Caco-2 (cell line): ENCODE measurements at regions not wholly inside any gene's neighbourhood (a gene's known extent, or its start where the extent isn't known, plus 50 kb on each side); places are given as distances from the start of the nearest gene placed in this dataset.

ENCODE experiments used
- BruUV-seq: library from RNA; stranded (reverse); fragments of 400-500 nt; replicated peaks from 2 replicates; lab custom pipeline; 2021; lab: Mats Ljungman, UMichigan
- CTCF ChIA-PET: fragments of 300-600 bp; sonication (Branson Sonifier 250); formaldehyde crosslinking; loops from one replicate; lab custom pipeline; 2022; ENCODE audit warnings: antibody characterized with exemption; lab: Charles Lee
- POLR2A ChIA-PET: fragments of 300-600 bp; sonication (Branson Sonifier 250); formaldehyde crosslinking; loops from one replicate; lab custom pipeline; 2022; ENCODE audit warnings: antibody characterized with exemption; lab: Charles Lee
- DNase-seq, 2 experiments: peaks; one replicate each; pipeline versions ENCODE4 v3.0.0 to v3.0.0-alpha.2; 2020 to 2022
- H3K27me3 ChIP-seq: replicated peaks from 2 replicates; pipeline ENCODE4 v1.6.0; 2011; ENCODE audit warnings: low read length; ENCODE audit not compliant: control insufficient read depth, insufficient read depth
- H3K36me3 ChIP-seq: 2 replicates; pipeline ENCODE4 v1.5.1; 2011; ENCODE audit warnings: low read length; ENCODE audit not compliant: control insufficient read depth, insufficient read depth
- H3K4me1 ChIP-seq: fragments of 250-450 bp; sonication (Bioruptor Pico); 2 replicates; pipeline ENCODE4 v1.5.1; 2020; ENCODE audit warnings: mild to moderate bottlenecking
- H3K4me3 ChIP-seq: 2 replicates; pipeline ENCODE4 v1.5.1; 2011; ENCODE audit warnings: low read depth, mild to moderate bottlenecking, control low read depth, low read length
- H3K9me3 ChIP-seq: fragments of 250-450 bp; sonication (Bioruptor Pico); 2 replicates; pipeline ENCODE4 v1.5.1; 2020; ENCODE audit warnings: mild to moderate bottlenecking, moderate library complexity
- H3K27ac Mint-ChIP-seq: one replicate; pipeline ENCODE4 v1.8.0; 2022; ENCODE audit warnings: mixed read lengths; ENCODE audit not compliant: unreplicated experiment
- H3K27me3 Mint-ChIP-seq: one replicate; pipeline ENCODE4 v1.8.0; 2022; ENCODE audit warnings: mixed read lengths; ENCODE audit not compliant: insufficient read depth, unreplicated experiment
- H3K36me3 Mint-ChIP-seq: one replicate; pipeline ENCODE4 v1.8.0; 2022; ENCODE audit warnings: mild to moderate bottlenecking, mixed read lengths; ENCODE audit not compliant: insufficient read depth, unreplicated experiment
- H3K4me1 Mint-ChIP-seq: one replicate; pipeline ENCODE4 v1.8.0; 2022; ENCODE audit warnings: low read depth, mixed read lengths; ENCODE audit not compliant: unreplicated experiment
- H3K4me3 Mint-ChIP-seq: one replicate; pipeline ENCODE4 v1.8.0; 2022; ENCODE audit warnings: mild to moderate bottlenecking, moderate library complexity, mixed read lengths; ENCODE audit not compliant: unreplicated experiment
- H3K9me3 Mint-ChIP-seq: one replicate; pipeline ENCODE4 v1.8.0; 2022; ENCODE audit warnings: mixed read lengths; ENCODE audit not compliant: unreplicated experiment
- CTCF ChIP-seq, 2 experiments: fragments of 200-600 bp in 1 of 2; IDR thresholded peaks; 1 replicate in 1 of 2; 2 replicates in 1 of 2; pipeline versions ENCODE4 v1.5.1 to v1.8.0; 2011 to 2022; ENCODE audit warnings: antibody characterized with exemption in 1 of 2, control low read depth in 1 of 2, inconsistent platforms in 1 of 2, low read depth in 1 of 2, low read length in 1 of 2, mild to moderate bottlenecking in 1 of 2, moderate library complexity in 1 of 2; ENCODE audit not compliant: insufficient read depth in 1 of 2, severe bottlenecking in 1 of 2, unreplicated experiment in 1 of 2
- intact Hi-C: fragments of 100-400 bp; cut with micrococcal nuclease; formaldehyde crosslinking; loops from one replicate; pipeline ENCODE4 v1.10.0; 2022; ENCODE audit not compliant: unreplicated experiment

GRCh38 chr13:47215736-47216135, 318.9 kb upstream of the HTR2A start:
- no peak for TF ChIP-seq CTCF (IDR thresholded peaks at IDR 0.05; ENCODE audit: insufficient read depth in 1 of 2, low read depth in 1 of 2, low read length in 1 of 2, severe bottlenecking in 1 of 2, unreplicated experiment in 1 of 2)
- Histone ChIP-seq H3K4me1 (peaks cover 6% of the 10 kb centered on the region; the same call in 1 of the 2 replicates), H3K4me3 (no peak overlapping the region), H3K36me3 (no peaks in the 10 kb centered on the region), H3K27me3 (no peaks in the 10 kb centered on the region), H3K9me3 (no peaks in the 10 kb centered on the region)
- POLR2A ChIA-PET = no interaction called here
- H3K27me3 Mint-ChIP-seq = peaks cover 11% of the 10 kb centered on the region
- H3K27ac Mint-ChIP-seq = no peak overlapping the region
- no peak overlapping the region for H3K4me3 Mint-ChIP-seq
- intact Hi-C loops = no loop called here
- peaks cover 7% of the 10 kb centered on the region for H3K4me1 Mint-ChIP-seq
- H3K9me3 Mint-ChIP-seq = no peaks in the 10 kb centered on the region
- DNase-seq = no peak
- no TSS peak for BruUV-seq
- no peaks in the 10 kb centered on the region for H3K36me3 Mint-ChIP-seq
- CTCF ChIA-PET = no interaction called here

GRCh38 chr13:47213047-47213446, 316.2 kb upstream of the HTR2A start:
- DNase-seq = no peak
- H3K36me3 ChIP-seq = no peaks in the 10 kb centered on the region
- Mint-ChIP-seq H3K4me1 (peaks cover 9% of the 10 kb centered on the region), H3K9me3 (no peaks in the 10 kb centered on the region), H3K4me3 (no peak overlapping the region), H3K36me3 (no peaks in the 10 kb centered on the region), H3K27me3 (peaks cover 11% of the 10 kb centered on the region), H3K27ac (no peak overlapping the region)
- H3K4me3 ChIP-seq = no peak overlapping the region
- intact Hi-C loops = no loop called here
- no TSS peak for BruUV-seq
- TF ChIP-seq CTCF (IDR thresholded peaks at IDR 0.05; ENCODE audit: insufficient read depth in 1 of 2, low read depth in 1 of 2, low read length in 1 of 2, severe bottlenecking in 1 of 2, unreplicated experiment in 1 of 2) = no peak
- CTCF ChIA-PET = no interaction called here
- H3K4me1 ChIP-seq = peaks cover 6% of the 10 kb centered on the region; the same call in 1 of the 2 replicates
- POLR2A ChIA-PET = no interaction called here
- no peaks in the 10 kb centered on the region for H3K27me3 ChIP-seq
- no peaks in the 10 kb centered on the region for H3K9me3 ChIP-seq

GRCh38 chr13:47211106-47211505, 314.3 kb upstream of the HTR2A start:
- H3K36me3 Mint-ChIP-seq = no peaks in the 10 kb centered on the region
- no peak for DNase-seq
- Histone ChIP-seq H3K4me3 (no peak overlapping the region), H3K4me1 (peaks cover under 1% of the 10 kb centered on the region; the same call in 1 of the 2 replicates), H3K36me3 (no peaks in the 10 kb centered on the region), H3K27me3 (no peaks in the 10 kb centered on the region), H3K9me3 (no peaks in the 10 kb centered on the region)
- H3K9me3 Mint-ChIP-seq = no peaks in the 10 kb centered on the region
- intact Hi-C loops = no loop called here
- TF ChIP-seq CTCF (IDR thresholded peaks at IDR 0.05; ENCODE audit: insufficient read depth in 1 of 2, low read depth in 1 of 2, low read length in 1 of 2, severe bottlenecking in 1 of 2, unreplicated experiment in 1 of 2) = no peak
- ChIA-PET POLR2A (no interaction called here), CTCF (interaction anchor here (1.0 kb wide), 1 partner anchor 30 kb away, joined by 3 read pairs; no protein-coding TSS in a partner anchor)
- peaks cover 11% of the 10 kb centered on the region for H3K27me3 Mint-ChIP-seq
- no TSS peak for BruUV-seq
- peaks cover 9% of the 10 kb centered on the region for H3K4me1 Mint-ChIP-seq
- no peak overlapping the region for H3K4me3 Mint-ChIP-seq
- H3K27ac Mint-ChIP-seq = no peak overlapping the region
